Pons (tissue), 1 donor: ENCODE measurements at regions not wholly inside any gene's neighbourhood (a gene's known extent, or its start where the extent isn't known, plus 50 kb on each side); places are given as distances from the start of the nearest gene placed in this dataset.
"Not testable (repeated sequence)": the region's sequence is repeated elsewhere in the genome, so short reads cannot be mapped to it uniquely, and the experiment has no call there.

ENCODE experiments used
- DNase-seq: peaks from one replicate; pipeline ENCODE4 v3.0.0-alpha.2; 2016; ENCODE audit warnings: low spot score

DNA sequence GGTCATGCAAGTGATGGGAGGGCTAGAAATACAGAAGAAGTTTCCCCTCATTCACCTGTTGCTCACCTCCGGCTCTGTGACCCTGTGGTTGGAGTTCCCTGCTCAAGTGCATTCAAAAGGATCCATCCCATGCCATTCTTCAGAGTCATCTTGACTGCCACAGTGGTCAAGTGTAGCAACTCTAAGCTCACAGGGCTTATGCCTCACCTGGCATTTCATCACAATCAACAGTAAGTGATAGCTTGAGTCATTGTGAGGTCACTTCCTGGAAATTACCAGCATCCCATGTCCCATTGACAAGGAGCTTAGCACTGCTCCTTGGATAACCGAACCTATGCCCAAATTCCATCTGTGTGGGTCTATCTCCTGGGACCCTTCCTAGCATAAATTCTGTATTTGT is 55.6 kb downstream of the OR4C45 start:
- no peak for DNase-seq

DNA sequence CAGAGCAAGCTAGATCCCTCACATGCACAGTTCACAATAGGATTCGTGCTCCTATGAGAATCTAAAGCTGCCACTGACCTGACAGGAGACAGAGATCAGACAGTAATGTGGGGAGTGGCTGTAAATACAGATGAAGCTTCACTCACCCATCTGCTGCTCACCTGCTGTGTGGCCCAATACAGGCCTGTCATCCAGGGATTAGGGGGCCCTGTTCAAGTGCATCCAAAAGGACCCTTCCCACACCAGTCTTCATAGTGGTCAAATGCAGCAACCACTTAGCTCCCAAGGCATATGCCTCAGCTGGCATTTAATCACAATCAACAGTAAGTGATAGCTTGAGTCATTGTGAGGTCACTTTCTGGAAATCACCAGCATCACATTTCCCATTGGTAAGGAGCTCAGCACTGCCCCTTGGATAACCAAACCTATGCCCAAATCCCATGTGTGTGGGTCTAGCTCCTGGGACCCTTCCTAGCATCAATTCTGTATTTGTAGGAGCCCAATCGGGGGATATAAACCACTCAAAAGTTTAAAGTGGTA is 65.6 kb downstream of the OR4C45 start:
- no peak for DNase-seq

GRCh38 chr11:50102916-50103315 is 70.2 kb downstream of the OR4C45 start:
- DNase-seq, result no peak

DNA sequence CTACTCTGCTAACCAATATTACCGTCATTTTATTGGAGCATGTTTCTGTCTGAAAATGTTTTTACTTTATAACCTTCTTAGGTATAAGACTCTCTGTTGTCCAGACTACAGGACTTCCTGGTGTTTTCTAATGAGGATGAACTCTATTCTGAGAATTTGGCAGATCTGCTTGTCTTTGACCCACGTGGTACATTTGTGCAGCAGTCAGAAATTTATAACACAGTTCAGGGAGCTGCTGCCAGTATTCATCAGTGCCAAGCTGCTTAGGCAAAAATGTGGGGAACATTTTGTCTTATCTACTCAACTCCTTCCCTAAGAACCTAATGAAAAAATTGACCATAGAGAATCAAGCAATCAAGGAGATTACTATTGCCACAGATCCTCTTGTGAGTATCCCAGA is 108.0 kb downstream of the OR4C45 start:
- DNase-seq, result peak; percentile 21

DNA sequence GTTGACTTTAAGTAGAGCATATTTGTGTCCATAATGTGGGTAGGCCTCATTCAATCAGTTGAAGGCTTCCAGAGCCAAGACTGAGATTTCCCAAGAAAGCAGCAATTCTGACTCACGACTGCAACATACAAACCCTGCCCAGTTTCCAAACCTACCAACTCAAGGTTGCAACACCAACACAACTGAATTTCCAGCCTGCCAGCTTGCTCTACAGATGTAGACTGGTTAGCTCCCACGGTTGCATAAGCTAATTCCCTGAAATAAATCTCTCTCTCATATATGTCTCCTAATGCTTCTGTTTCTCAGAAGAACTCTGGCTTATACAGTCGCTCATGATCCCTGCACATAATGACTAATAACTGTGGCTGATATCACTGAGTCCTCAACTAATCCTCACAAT is 113.6 kb downstream of the OR4C45 start:
- not testable (repeated sequence) for DNase-seq

GRCh38 chr11:50147946-50148345 is 115.3 kb downstream of the OR4C45 start:
- DNase-seq, result not testable (repeated sequence)

- DNase-seq, result no peak
Measured at GRCh38 chr11:50155508-50155907, 122.8 kb downstream of the OR4C45 start.

DNA sequence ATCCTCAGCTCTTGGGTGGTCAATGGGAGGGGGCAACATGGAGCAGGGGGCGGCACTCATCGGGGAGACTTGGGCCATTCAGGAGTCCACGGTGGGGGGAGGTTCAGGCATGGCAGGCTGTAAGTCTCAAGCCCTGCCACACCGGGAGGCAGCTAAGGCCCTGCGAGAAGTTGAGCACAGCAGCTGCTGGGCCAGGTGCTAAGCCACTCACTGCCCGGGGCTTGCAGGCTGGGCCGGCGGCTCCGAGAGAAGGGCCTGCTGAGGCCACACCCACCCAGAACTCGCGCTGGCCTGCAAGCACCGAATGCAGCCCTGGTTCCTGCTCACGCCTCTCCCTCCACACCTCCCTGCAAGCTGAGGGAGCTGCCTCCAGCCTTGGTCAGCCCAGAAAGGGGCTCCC is 131.4 kb downstream of the OR4C45 start:
- DNase-seq, result no peak

DNA sequence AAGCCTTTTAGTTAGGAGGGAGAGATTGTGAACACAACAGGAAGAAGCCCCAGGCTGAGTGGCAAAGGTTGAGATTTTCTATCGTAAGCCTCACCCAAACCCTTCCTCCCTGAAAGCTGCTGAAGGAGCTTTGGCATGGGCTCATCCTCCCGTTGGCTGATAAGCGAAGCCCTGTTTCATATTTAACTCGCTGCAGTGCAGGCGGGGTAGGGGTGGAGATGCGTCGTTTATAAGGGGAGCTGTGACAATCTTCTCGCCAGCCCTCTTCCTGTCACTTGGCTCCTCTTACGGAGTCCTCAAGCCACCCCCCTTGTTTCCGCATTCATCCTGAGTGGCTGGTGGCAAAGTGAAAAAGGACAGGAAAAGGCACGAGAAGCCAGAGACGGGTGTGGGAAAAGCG is 137.0 kb downstream of the OR4C45 start:
- no peak for DNase-seq

- DNase-seq, result no peak
Measured at GRCh38 chr11:50170115-50170514, 137.4 kb downstream of the OR4C45 start.

- DNase-seq, result no peak
Measured at GRCh38 chr11:50174189-50174588, 141.5 kb downstream of the OR4C45 start.

GRCh38 chr11:50174975-50175374 is 142.3 kb downstream of the OR4C45 start:
- DNase-seq, result no peak

DNA sequence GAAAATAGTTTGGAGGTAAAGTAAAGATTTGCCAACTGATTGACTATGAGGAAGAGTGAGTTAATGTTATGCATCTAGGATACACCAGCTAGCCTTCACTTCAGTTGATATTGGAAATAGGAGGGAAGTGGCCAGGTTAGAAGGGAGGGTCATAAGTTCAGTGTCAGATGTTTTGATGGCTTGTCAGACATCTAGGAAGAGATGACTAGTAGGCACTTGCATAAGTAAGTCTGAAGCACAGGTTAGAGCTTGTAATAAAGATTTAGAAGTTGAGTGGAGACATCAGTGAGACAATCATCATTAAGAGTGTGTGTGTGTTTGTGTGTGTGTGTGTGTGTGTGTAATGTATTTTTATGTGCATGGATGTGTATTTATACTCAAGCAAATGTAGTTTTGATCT is 146.1 kb downstream of the OR4C45 start:
- DNase-seq, result no peak

DNA sequence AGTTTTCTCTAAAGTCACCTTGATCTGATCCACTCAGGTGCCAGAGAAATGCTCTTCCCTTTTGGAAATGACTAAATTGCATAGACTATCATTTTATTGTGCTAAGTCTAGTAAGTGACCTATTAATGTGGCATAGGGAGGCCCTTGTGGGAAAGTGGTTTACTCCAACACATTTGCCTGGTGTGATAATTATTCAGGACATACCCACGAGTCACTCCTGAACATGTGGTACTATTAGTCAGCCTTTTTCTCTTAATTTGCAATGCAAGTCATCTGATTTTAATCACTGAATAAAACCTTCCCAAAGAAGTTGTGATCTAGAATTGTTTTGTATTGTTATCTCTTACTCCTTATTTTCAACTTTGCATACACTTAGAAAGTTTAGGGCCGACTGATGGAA is 148.7 kb downstream of the OR4C45 start:
- DNase-seq, result no peak

DNA sequence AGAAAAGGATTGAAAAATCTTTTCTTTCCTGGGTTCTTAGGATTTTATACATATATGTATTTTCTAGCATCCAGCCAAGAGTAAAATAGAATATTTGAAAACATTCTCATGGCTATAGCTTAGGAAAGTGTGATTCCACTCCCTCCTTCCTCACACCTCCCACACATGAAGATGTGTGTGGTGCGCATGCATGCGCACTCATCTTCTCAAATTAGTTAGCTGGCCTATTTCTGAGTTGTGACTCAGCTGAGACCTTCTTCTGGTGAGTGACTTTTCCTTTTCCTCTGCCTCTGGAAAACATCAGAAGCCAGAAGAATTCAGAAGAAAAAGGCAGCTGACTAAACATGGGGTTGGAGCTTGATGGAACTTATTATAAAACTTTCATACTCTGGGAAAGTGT is 149.8 kb downstream of the OR4C45 start:
- DNase-seq, result no peak

- DNase-seq, result not testable (repeated sequence)
Measured at GRCh38 chr11:50183170-50183569, 150.5 kb downstream of the OR4C45 start.

GRCh38 chr11:50186146-50186545 is 153.5 kb downstream of the OR4C45 start:
- no peak for DNase-seq

DNA sequence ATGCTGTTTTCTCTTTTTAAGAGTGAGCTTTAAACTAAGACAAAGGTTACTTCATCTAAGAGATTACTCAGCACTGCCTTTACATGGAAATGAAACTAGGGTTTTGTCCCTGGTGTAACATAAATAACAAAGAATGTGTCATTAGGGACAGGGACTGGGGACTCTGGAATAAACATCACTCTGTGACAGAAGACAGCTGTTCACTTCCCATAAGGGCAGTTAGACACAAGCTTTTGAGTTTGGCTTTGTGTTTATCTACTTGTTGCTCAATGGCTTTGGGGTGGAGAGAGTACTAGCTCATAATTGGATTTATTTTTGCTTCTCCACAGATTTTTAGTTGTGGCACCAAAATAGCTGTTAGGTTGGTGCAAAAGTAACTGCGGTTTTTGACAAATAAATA is 154.5 kb downstream of the OR4C45 start:
- peak; percentile 66 for DNase-seq

GRCh38 chr11:50188040-50188439 is 155.4 kb downstream of the OR4C45 start:
- DNase-seq, result no peak

- no peak for DNase-seq
Measured at GRCh38 chr11:50192743-50193142, 160.1 kb downstream of the OR4C45 start.

GRCh38 chr11:50214376-50214775 is 181.7 kb downstream of the OR4C45 start:
- no peak for DNase-seq

- no peak for DNase-seq
Measured at GRCh38 chr11:50220651-50221050, 188.0 kb downstream of the OR4C45 start.

DNA sequence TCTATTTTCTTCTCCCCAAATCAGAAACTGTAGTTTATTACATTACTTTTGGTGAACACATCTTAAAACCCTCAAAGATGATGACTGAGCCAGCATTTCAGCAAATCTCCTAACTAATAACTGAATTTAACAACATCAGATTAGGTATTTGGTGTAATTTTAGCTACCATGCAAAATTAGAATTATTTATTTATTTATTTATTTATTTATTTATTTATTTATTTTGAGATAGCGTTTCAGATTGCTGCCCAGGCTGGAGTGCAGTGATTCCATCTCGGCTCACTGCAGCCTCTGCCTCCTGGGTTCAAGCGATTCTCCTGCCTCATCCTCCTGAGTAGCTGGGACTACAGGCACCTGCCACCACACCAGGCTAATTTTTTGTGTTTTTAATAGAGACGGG is 205.7 kb downstream of the OR4C45 start:
- DNase-seq, result not testable (repeated sequence)

- no peak for DNase-seq
Measured at GRCh38 chr11:50246183-50246582, 213.5 kb downstream of the OR4C45 start.

DNA sequence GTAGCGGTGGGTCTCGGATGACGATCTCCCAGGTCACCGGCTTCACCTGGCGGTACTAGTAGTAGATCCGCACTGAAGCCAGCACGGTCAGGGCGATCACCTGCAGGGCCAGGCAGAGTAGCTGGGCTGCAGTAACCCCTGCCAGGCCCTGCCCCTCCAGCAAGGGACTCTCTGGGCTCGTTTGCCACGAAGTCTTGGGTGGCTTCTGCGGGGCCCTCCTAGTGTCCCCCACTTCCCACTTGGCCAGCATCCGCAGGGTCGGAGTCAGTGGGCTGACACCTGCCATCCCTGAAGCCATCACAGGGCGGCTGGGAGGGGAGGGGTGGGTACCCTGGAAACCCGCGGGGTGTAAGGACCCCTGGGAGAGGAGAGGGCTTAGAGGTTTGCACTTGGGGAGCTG is 214.0 kb downstream of the OR4C45 start:
- no peak for DNase-seq
